Keratinocyte (primary cell): ENCODE measurements at regions not wholly inside any gene's neighbourhood (a gene's known extent, or its start where the extent isn't known, plus 50 kb on each side); places are given as distances from the start of the nearest gene placed in this dataset.

ENCODE experiments used
- DNase-seq: peaks from one replicate; pipeline ENCODE4 v3.0.0-alpha.2; 2011; ENCODE audit warnings: low read depth, missing footprints, low spot score
- FAIRE-seq: peaks from 2 replicates; lab custom pipeline; 2011; peaks lifted over from hg19 to GRCh38; lab: Jason Lieb, UNC
- H2AFZ ChIP-seq: 2 replicates; pipeline ENCODE4 v1.6.0; 2012; ENCODE audit warnings: low read length, control low read depth, inconsistent platforms; ENCODE audit not compliant: control insufficient read depth
- H3K27ac ChIP-seq: 2 replicates; pipeline ENCODE4 v1.5.1; 2011; ENCODE audit warnings: low read length; ENCODE audit not compliant: control insufficient read depth, insufficient read depth
- H3K27me3 ChIP-seq: 3 replicates; pipeline ENCODE4 v1.6.0; 2011; ENCODE audit warnings: low read length; ENCODE audit not compliant: control insufficient read depth, insufficient read depth; ENCODE audit errors: extremely low read depth
- H3K36me3 ChIP-seq, 2 experiments: 2 replicates in 1 of 2; 3 replicates in 1 of 2; pipeline ENCODE4 v1.5.1; 2011; ENCODE audit warnings: low read length in 2 of 2, mild to moderate bottlenecking in 1 of 2; ENCODE audit not compliant: control insufficient read depth in 2 of 2, insufficient read depth in 2 of 2; ENCODE audit errors: extremely low read depth in 1 of 2
- H3K4me1 ChIP-seq: 3 replicates; pipeline ENCODE4 v1.5.1; 2011; ENCODE audit warnings: low read length; ENCODE audit not compliant: control insufficient read depth, insufficient read depth; ENCODE audit errors: extremely low read depth
- H3K4me2 ChIP-seq: 3 replicates; pipeline ENCODE4 v1.6.0; 2011; ENCODE audit warnings: low read depth, low read length; ENCODE audit not compliant: control insufficient read depth, insufficient read depth; ENCODE audit errors: extremely low read depth
- H3K4me3 ChIP-seq, 3 experiments: fragments of 200-600 bp in 1 of 3; sonication (generic) in 1 of 3; 2 replicates in 2 of 3; 3 replicates in 1 of 3; pipeline ENCODE4 v1.5.1; 2011 to 2016; ENCODE audit warnings: low read length in 3 of 3, mild to moderate bottlenecking in 3 of 3, control low read depth in 2 of 3, inconsistent platforms in 1 of 3, low read depth in 1 of 3, mixed read lengths in 1 of 3, mixed run types in 1 of 3, moderate library complexity in 1 of 3; ENCODE audit not compliant: control insufficient read depth in 2 of 3, insufficient read depth in 2 of 3; ENCODE audit errors: extremely low read depth in 1 of 3
- H3K79me2 ChIP-seq: 2 replicates; pipeline ENCODE4 v1.6.0; 2012; ENCODE audit warnings: low read length; ENCODE audit not compliant: control insufficient read depth, insufficient read depth
- H3K9ac ChIP-seq: 3 replicates; pipeline ENCODE4 v1.6.0; 2011; ENCODE audit warnings: low read length; ENCODE audit not compliant: control insufficient read depth, insufficient read depth; ENCODE audit errors: extremely low read depth
- H3K9me1 ChIP-seq: 3 replicates; pipeline ENCODE4 v1.6.0; 2011; ENCODE audit warnings: low read length; ENCODE audit not compliant: control insufficient read depth, insufficient read depth; ENCODE audit errors: extremely low read depth
- H3K9me3 ChIP-seq: 2 replicates; pipeline ENCODE4 v1.5.1; 2012; ENCODE audit warnings: low read depth, low read length; ENCODE audit not compliant: control insufficient read depth
- H4K20me1 ChIP-seq: 3 replicates; pipeline ENCODE4 v1.6.0; 2011; ENCODE audit warnings: low read length; ENCODE audit not compliant: control insufficient read depth, insufficient read depth; ENCODE audit errors: extremely low read depth
- CTCF ChIP-seq, 3 experiments: IDR thresholded peaks in 1 of 3; conservative IDR thresholded peaks in 1 of 3; optimal IDR thresholded peaks in 1 of 3; 2 replicates in 2 of 3; 3 replicates in 1 of 3; pipeline versions ENCODE3 to v1.5.1; 2011; ENCODE audit warnings: low read length in 3 of 3, mild to moderate bottlenecking in 3 of 3, moderate library complexity in 2 of 3, control low read depth in 1 of 3, inconsistent platforms in 1 of 3; ENCODE audit not compliant: insufficient read depth in 2 of 3; ENCODE audit errors: extremely low read depth in 1 of 3
- EZH2 ChIP-seq: IDR thresholded peaks from one replicate; pipeline ENCODE4 v1.6.1; 2012; ENCODE audit warnings: inconsistent platforms, mild to moderate bottlenecking, low read length, moderate library complexity
- dilution Hi-C: fragments of 300-500 bp; cut with MboI; formaldehyde crosslinking; loops from one replicate; pipeline ENCODE4 v1.7.0; 2020; ENCODE audit warnings: low sequenced_read_pairs; ENCODE audit not compliant: extremely low pct_ligation_motif_present

DNA sequence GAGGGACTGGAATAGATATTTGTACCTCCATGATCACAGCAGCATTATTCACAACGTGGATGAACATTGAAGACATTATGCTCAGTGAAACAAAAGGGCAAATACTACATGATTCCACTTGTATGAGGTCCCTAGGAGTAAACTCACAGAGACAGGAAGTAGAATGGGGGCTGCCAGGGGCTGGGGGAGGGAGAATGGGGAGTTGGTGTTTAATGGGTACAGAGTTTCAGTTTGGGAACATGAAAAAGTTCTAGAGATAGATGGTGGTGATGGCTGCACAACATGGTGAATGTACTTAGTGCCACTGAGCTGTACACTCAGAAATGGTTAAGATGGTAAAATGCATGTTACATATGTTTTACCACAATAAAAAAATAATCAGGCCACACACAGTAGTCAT lies 164.3 kb upstream of the RREB1 start:
- H3K4me2 ChIP-seq = no peak overlapping the region
- H3K4me3 ChIP-seq = no peak overlapping the region
- H4K20me1 ChIP-seq = no peaks in the 10 kb centered on the region
- H2AFZ ChIP-seq = no peak overlapping the region
- H3K36me3 ChIP-seq = no peaks in the 10 kb centered on the region
- H3K27ac ChIP-seq = no peak overlapping the region
- DNase-seq (no peak), FAIRE-seq (no peak)
- no peaks in the 10 kb centered on the region for H3K9me3 ChIP-seq
- no peaks in the 10 kb centered on the region for H3K79me2 ChIP-seq
- no peaks in the 10 kb centered on the region for H3K9me1 ChIP-seq
- no peaks in the 10 kb centered on the region for H3K4me1 ChIP-seq
- dilution Hi-C loops = no loop called here
- H3K9ac ChIP-seq = no peak overlapping the region
- TF ChIP-seq EZH2 (no peak), CTCF (optimal IDR thresholded peaks at IDR 0.05 in 1 of 3, IDR thresholded peaks at IDR 0.05 in 1 of 3, conservative IDR thresholded peaks at IDR 0.05 in 1 of 3; ENCODE audit: extremely low read depth in 1 of 3, insufficient read depth in 2 of 3, low read length in 3 of 3) (no peak)
- H3K27me3 ChIP-seq = no peaks in the 10 kb centered on the region

- Histone ChIP-seq H3K9me1 (no peaks in the 10 kb centered on the region), H3K4me3 (no peak overlapping the region), H2AFZ (no peak overlapping the region), H3K27me3 (no peaks in the 10 kb centered on the region), H3K4me1 (no peaks in the 10 kb centered on the region), H3K36me3 (no peaks in the 10 kb centered on the region), H3K4me2 (no peak overlapping the region), H3K9ac (no peak overlapping the region), H3K27ac (no peak overlapping the region), H4K20me1 (no peaks in the 10 kb centered on the region), H3K79me2 (no peaks in the 10 kb centered on the region), H3K9me3 (peaks cover 5% of the 10 kb centered on the region)
- no peak for DNase-seq
- TF ChIP-seq EZH2 (no peak), CTCF (optimal IDR thresholded peaks at IDR 0.05 in 1 of 3, IDR thresholded peaks at IDR 0.05 in 1 of 3, conservative IDR thresholded peaks at IDR 0.05 in 1 of 3; ENCODE audit: extremely low read depth in 1 of 3, insufficient read depth in 2 of 3, low read length in 3 of 3) (no peak)
- no peak for FAIRE-seq
- dilution Hi-C loops = no loop called here
Observed at GRCh38 chr6:6946206-6947155, 161.3 kb upstream of the RREB1 start.
